Thyroid gland (tissue), 4 donors: ENCODE measurements at regions not wholly inside any gene's neighbourhood (a gene's known extent, or its start where the extent isn't known, plus 50 kb on each side); places are given as distances from the start of the nearest gene placed in this dataset.
"Not testable (repeated sequence)": the region's sequence is repeated elsewhere in the genome, so short reads cannot be mapped to it uniquely, and the experiment has no call there.

Experiments
- DNase-seq, 2 donors: peaks; one replicate each; pipeline ENCODE4 v3.0.0-alpha.2; 2019
- H3K27ac ChIP-seq, 3 donors: fragments of 200-600 bp; sonication (generic); 1 replicate in 2 of 3; 2 replicates in 1 of 3; pipeline ENCODE4 v1.5.1; 2016 to 2019; ENCODE audit warnings: mild to moderate bottlenecking in 1 of 3, moderate library complexity in 1 of 3
- H3K27me3 ChIP-seq: fragments of 200-600 bp; sonication (generic); one replicate; pipeline ENCODE4 v1.5.1; 2019
- H3K36me3 ChIP-seq, 2 donors: fragments of 200-600 bp; sonication (generic); one replicate each; pipeline ENCODE4 v1.5.1; 2016 to 2019
- H3K4me1 ChIP-seq, 2 donors: fragments of 200-600 bp; sonication (generic); one replicate each; pipeline ENCODE4 v1.5.1; 2017 to 2019
- H3K4me3 ChIP-seq, 3 donors: fragments of 200-600 bp; sonication (generic); replicated peaks in 1 of 3; 1 replicate in 2 of 3; 2 replicates in 1 of 3; pipeline ENCODE4 v1.5.1; 2016; ENCODE audit warnings: mild to moderate bottlenecking in 1 of 3
- H3K9me3 ChIP-seq: fragments of 200-600 bp; sonication (generic); one replicate; pipeline ENCODE4 v1.5.1; 2017
- CTCF ChIP-seq, 6 experiments: fragments of 200-600 bp in 3 of 6; fragments of 450-650 bp in 3 of 6; sonication (generic) in 3 of 6; IDR thresholded peaks; one replicate each; pipeline ENCODE4 v1.5.1; 2016 to 2019; ENCODE audit warnings: antibody characterized with exemption in 6 of 6, mild to moderate bottlenecking in 2 of 6, inconsistent platforms in 1 of 6, moderate library complexity in 1 of 6
- POLR2A ChIP-seq, 2 donors: fragments of 450-650 bp; IDR thresholded peaks; one replicate each; pipeline ENCODE4 v1.6.1; 2017; ENCODE audit warnings: antibody characterized with exemption in 2 of 2, mild to moderate bottlenecking in 2 of 2, moderate library complexity in 1 of 2
- WGBS, 2 donors: methylation state at CpG; one replicate each; pipeline ENCODE4 v1.1.5; 2017; 5-methylcytosine and 5-hydroxymethylcytosine counted together
- intact Hi-C: fragments of 100-400 bp; cut with DNase I; formaldehyde crosslinking; loops from one replicate; pipeline ENCODE4 v1.15.1; 2023

- Histone ChIP-seq H3K9me3 (no peaks in the 10 kb centered on the region), H3K4me1 (peaks cover 5% of the 10 kb centered on the region in 2 donors), H3K27me3 (peaks cover 13% of the 10 kb centered on the region), H3K27ac (no peak overlapping the region), H3K4me3 (no peak overlapping the region), H3K36me3 (no peaks in the 10 kb centered on the region)
- no peak for TF ChIP-seq CTCF (IDR thresholded peaks at IDR 0.05)
- no peak for TF ChIP-seq POLR2A (IDR thresholded peaks at IDR 0.05)
- DNase-seq = no peak
- intact Hi-C loops = no loop called here
These were observed 208.7 kb downstream of the KCNJ2 start for GRCh38 chr17:70378076-70378475.

DNA sequence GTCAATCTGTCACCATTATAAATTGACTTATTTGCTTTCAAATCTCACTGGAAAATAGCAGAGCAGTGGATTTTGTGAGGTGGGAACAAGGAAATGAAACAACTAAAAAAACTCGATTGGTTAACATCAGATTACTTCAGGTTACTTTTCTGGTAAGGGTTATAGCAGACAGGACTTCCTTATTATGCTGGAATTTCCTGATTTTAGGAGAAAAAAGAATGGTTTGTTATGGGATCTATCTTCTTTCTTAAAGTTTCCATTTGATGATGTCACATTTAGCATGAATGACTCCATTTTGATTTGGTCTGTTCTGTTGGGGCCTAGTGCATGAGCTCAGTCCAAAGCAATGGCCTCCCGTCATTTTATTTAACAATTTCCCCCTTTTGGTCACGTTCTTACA, 210.6 kb downstream of the KCNJ2 start:
- no peak overlapping the region for H3K27ac ChIP-seq
- no peaks in the 10 kb centered on the region for H3K36me3 ChIP-seq
- intact Hi-C loops = no loop called here
- 89 to 92% methylated on average over 3 of the region's 3 CpGs for WGBS, 2 donors
- H3K9me3 ChIP-seq = no peaks in the 10 kb centered on the region
- DNase-seq = no peak
- TF ChIP-seq CTCF (IDR thresholded peaks at IDR 0.05) (no peak), POLR2A (IDR thresholded peaks at IDR 0.05) (no peak)
- H3K4me1 ChIP-seq = peaks cover 5% of the 10 kb centered on the region in 2 donors
- H3K4me3 ChIP-seq = no peak overlapping the region
- H3K27me3 ChIP-seq = peaks cover 13% of the 10 kb centered on the region

DNA sequence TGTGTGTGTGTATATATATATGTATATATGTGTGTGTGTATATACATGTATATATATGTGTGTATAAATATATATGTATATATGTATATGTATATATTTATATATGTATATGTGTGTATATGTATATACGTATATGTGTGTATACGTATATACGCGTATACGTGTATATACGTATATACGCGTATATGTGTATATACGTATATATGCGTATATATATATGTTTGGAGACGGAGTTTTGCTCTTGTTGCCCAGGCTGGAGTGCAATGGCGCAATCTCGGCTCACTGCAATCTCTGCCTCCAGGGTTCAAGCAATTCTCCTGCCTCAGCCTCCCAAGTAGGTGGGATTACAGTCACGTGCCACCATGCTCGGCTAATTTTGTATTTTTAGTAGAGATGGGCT, 212.6 kb downstream of the KCNJ2 start:
- H3K4me1 ChIP-seq, DNase-seq, H3K9me3 ChIP-seq, H3K27ac ChIP-seq, H3K36me3 ChIP-seq, H3K4me3 ChIP-seq, intact Hi-C loops: not testable (repeated sequence)
- 96 to 98% methylated on average over 15 of the region's 15 CpGs for WGBS, 2 donors
- peaks cover 13% of the 10 kb centered on the region for H3K27me3 ChIP-seq

- Histone ChIP-seq H3K36me3 (no peaks in the 10 kb centered on the region), H3K4me1 (no peaks in the 10 kb centered on the region), H3K9me3 (no peaks in the 10 kb centered on the region), H3K27ac (no peak overlapping the region), H3K27me3 (no peaks in the 10 kb centered on the region), H3K4me3 (no peak overlapping the region)
- TF ChIP-seq CTCF (IDR thresholded peaks at IDR 0.05) (no peak), POLR2A (IDR thresholded peaks at IDR 0.05) (no peak)
- DNase-seq = no peak
- intact Hi-C loops = no loop called here
These were observed 219.0 kb downstream of the KCNJ2 start for GRCh38 chr17:70388326-70388725.

- H3K9me3 ChIP-seq, H3K4me1 ChIP-seq, H3K4me3 ChIP-seq, H3K36me3 ChIP-seq, H3K27ac ChIP-seq, DNase-seq, intact Hi-C loops, H3K27me3 ChIP-seq: not testable (repeated sequence)
- 93% methylated on average over 22 to 23 of the region's 23 CpGs for WGBS, 2 donors
These were observed 220.0 kb downstream of the KCNJ2 start for GRCh38 chr17:70389232-70389757.

DNA sequence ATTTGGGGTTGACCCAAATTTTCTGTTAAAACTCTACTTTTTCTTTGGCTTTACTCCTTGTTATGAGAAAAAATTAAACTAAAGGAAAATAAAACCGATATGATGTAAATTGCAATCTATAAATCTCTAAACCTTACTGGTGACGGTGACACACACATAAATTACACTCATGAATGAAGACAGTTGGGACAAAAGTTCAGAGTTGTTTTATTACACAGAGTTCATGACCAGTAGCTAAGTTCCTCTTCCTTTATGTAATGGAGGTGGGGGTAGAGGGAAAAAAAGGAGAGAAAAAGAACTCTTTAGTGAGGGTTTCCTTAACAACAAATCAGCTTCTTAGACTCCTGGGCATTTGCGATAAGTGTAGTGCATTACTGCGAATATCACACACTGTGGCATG, 220.7 kb downstream of the KCNJ2 start:
- Histone ChIP-seq H3K4me3 (no peak overlapping the region), H3K4me1 (no peaks in the 10 kb centered on the region)
- WGBS, 2 donors = 85 to 91% methylated on average over 4 of the region's 4 CpGs

More for the DNA sequence above, 220.7 kb downstream of the KCNJ2 start:
- DNase-seq = no peak
- intact Hi-C loops = no loop called here
- H3K27ac ChIP-seq = no peak overlapping the region
- H3K27me3 ChIP-seq = no peaks in the 10 kb centered on the region
- H3K36me3 ChIP-seq = no peaks in the 10 kb centered on the region
- no peaks in the 10 kb centered on the region for H3K9me3 ChIP-seq
- TF ChIP-seq CTCF (IDR thresholded peaks at IDR 0.05) (no peak), POLR2A (IDR thresholded peaks at IDR 0.05) (no peak)
